Type B pancreatic cell (in vitro differentiated cells): ENCODE measurements at regions not wholly inside any gene's neighbourhood (a gene's known extent, or its start where the extent isn't known, plus 50 kb on each side); places are given as distances from the start of the nearest gene placed in this dataset.
"Not testable (repeated sequence)": the region's sequence is repeated elsewhere in the genome, so short reads cannot be mapped to it uniquely, and the experiment has no call there.

Experiments used
- DNase-seq: peaks from one replicate; pipeline ENCODE4 v3.0.0; 2021; ENCODE audit warnings: mixed read lengths; ENCODE audit not compliant: unreplicated experiment; ENCODE audit errors: extremely low spot score
- H3K27ac Mint-ChIP-seq: 2 replicates; pipeline ENCODE4 v1.8.0; 2021; ENCODE audit warnings: mild to moderate bottlenecking, mixed read lengths
- H3K27me3 Mint-ChIP-seq: 2 replicates; pipeline ENCODE4 v1.8.0; 2021; ENCODE audit warnings: mixed read lengths
- H3K36me3 Mint-ChIP-seq: 2 replicates; pipeline ENCODE4 v1.8.0; 2021; ENCODE audit warnings: mixed read lengths
- H3K4me1 Mint-ChIP-seq: one replicate; pipeline ENCODE4 v1.8.0; 2021; ENCODE audit warnings: mixed read lengths; ENCODE audit not compliant: unreplicated experiment
- H3K4me3 Mint-ChIP-seq: 2 replicates; pipeline ENCODE4 v1.8.0; 2021; ENCODE audit warnings: mild to moderate bottlenecking, mixed read lengths
- H3K9me3 Mint-ChIP-seq: 2 replicates; pipeline ENCODE4 v1.8.0; 2021; ENCODE audit warnings: mixed read lengths
- TF ChIP-seq, protein P1 (sequence below): fragments of 200-600 bp; sonication (generic); conservative IDR thresholded peaks from 2 replicates; pipeline ENCODE4 v1.5.0; 2021; ENCODE audit warnings: antibody characterized with exemption, mild to moderate bottlenecking

DNA sequence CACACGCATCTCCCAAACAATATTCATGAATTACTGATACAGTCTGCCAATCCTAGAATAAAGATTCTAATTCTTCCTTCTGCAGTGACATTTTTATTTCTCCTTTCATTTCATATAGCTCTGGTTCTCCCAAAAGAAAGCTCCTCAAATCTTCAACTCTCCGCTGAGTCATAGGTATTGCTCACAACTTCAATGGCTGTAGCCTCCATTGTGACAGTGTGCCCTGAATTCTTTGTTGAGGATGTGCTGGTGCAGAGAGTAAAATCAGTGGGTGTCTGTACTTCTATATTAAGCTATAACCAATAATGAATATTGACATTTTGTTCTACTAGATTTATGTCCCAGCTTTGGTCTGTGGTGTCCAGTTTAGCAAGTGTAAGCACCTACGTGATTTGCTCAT is 733.3 kb upstream of the CDH18 start:
- DNase-seq, H3K9me3 Mint-ChIP-seq, H3K36me3 Mint-ChIP-seq, H3K4me1 Mint-ChIP-seq, H3K27ac Mint-ChIP-seq, H3K4me3 Mint-ChIP-seq, H3K27me3 Mint-ChIP-seq: not testable (repeated sequence)

DNA sequence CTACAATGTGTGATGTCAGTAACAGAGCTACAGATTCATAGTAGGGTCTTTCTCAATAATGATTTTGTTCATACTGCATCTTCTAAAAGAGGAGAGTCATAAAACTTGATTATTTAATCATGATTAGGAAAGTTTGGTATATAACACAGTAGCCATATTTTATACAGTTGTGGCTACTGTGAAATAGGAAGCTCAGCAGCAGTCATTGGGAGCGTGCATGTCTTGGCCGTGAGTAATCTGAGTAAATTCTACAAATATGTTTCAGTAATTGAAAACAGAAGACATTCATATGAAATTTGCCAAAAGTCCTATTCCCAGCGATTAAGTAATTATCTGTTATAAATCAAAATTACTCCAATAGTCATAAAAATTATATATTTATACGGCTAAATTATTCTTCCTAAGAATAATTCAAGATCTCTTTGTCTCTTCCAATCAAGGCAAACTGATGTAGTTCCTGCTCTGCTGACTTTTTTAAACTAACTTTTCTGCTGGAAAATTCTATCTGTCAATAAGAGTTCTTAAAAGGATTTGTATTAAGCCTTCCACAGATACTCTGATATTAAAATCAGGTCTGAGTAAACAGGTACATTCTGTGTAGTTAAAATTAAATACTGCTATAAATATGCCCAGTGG is 723.6 kb upstream of the CDH18 start:
- not testable (repeated sequence) for H3K9me3 Mint-ChIP-seq, H3K4me3 Mint-ChIP-seq, H3K36me3 Mint-ChIP-seq, DNase-seq, H3K4me1 Mint-ChIP-seq, H3K27me3 Mint-ChIP-seq, H3K27ac Mint-ChIP-seq

DNA sequence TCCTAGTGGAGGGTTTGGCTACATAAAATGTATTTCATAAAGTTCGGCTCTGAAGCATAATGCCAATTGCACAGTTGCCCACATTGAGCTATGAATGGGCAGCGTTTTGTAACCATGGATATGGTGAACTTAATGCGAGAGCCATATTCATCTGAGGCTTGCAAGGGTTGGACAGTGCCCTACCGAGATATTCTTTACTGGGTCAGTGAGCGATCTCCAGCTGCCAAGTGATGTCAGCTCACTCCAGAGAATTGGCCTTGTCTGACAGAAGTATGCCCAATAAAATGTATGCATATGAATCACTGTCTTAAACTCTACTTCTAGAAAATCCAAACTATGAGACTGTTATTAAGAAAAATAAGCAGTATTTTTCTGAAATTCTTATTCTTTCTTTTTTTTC is 719.6 kb upstream of the CDH18 start:
- not testable (repeated sequence) for H3K36me3 Mint-ChIP-seq, DNase-seq, H3K9me3 Mint-ChIP-seq, H3K4me1 Mint-ChIP-seq, H3K27me3 Mint-ChIP-seq, H3K27ac Mint-ChIP-seq, H3K4me3 Mint-ChIP-seq

DNA sequence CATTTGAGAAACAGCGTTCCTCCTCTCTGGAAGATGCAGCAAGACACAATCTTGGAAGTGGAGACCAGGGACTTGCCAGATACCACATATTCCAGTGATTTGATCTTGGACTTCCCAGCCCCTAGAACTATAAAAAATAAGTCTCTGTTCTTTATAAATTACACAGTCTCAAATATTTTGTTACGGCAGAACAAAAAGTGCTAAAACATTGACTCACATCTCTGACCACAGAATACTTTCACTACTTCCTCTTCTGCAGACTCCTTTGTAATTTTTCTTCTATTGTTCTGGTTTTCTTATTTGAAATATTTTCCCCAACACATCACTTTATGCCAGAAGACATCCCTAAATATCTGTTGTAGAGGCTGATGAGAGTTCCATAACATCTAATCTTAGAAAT is 706.1 kb upstream of the CDH18 start:
- H3K27me3 Mint-ChIP-seq: no peaks in the 10 kb centered on the region
- TF ChIP-seq, protein P1, sequence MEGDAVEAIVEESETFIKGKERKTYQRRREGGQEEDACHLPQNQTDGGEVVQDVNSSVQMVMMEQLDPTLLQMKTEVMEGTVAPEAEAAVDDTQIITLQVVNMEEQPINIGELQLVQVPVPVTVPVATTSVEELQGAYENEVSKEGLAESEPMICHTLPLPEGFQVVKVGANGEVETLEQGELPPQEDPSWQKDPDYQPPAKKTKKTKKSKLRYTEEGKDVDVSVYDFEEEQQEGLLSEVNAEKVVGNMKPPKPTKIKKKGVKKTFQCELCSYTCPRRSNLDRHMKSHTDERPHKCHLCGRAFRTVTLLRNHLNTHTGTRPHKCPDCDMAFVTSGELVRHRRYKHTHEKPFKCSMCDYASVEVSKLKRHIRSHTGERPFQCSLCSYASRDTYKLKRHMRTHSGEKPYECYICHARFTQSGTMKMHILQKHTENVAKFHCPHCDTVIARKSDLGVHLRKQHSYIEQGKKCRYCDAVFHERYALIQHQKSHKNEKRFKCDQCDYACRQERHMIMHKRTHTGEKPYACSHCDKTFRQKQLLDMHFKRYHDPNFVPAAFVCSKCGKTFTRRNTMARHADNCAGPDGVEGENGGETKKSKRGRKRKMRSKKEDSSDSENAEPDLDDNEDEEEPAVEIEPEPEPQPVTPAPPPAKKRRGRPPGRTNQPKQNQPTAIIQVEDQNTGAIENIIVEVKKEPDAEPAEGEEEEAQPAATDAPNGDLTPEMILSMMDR: no peak
- DNase-seq: no peak
- no peak overlapping the region for H3K27ac Mint-ChIP-seq
- H3K36me3 Mint-ChIP-seq: no peaks in the 10 kb centered on the region
- no peak overlapping the region for H3K4me3 Mint-ChIP-seq
- no peaks in the 10 kb centered on the region for H3K4me1 Mint-ChIP-seq
- H3K9me3 Mint-ChIP-seq: no peaks in the 10 kb centered on the region

DNA sequence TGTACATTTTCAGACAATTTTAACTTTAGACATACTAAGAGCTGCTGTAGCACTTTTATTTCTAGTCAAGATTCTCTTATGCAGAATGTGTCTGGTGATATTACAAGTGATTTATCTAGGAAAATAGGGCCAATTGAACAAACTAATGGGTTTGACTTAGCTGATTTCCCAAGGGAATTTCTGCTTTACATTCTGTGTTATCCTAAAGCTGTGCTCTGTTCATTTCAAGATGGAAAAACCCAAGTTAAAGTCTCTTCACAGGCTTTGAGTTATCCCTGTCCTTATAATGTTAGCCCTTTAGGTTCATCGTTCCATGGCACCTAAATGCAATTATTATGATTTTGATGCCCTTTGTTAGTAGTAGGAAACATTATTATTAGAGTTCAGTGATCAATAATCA is 704.9 kb upstream of the CDH18 start:
- Mint-ChIP-seq H3K4me1 (no peaks in the 10 kb centered on the region), H3K9me3 (no peaks in the 10 kb centered on the region), H3K36me3 (no peaks in the 10 kb centered on the region), H3K27ac (no peak overlapping the region), H3K4me3 (no peak overlapping the region), H3K27me3 (no peaks in the 10 kb centered on the region)
- no peak for DNase-seq
- TF ChIP-seq, protein P1: no peak

DNA sequence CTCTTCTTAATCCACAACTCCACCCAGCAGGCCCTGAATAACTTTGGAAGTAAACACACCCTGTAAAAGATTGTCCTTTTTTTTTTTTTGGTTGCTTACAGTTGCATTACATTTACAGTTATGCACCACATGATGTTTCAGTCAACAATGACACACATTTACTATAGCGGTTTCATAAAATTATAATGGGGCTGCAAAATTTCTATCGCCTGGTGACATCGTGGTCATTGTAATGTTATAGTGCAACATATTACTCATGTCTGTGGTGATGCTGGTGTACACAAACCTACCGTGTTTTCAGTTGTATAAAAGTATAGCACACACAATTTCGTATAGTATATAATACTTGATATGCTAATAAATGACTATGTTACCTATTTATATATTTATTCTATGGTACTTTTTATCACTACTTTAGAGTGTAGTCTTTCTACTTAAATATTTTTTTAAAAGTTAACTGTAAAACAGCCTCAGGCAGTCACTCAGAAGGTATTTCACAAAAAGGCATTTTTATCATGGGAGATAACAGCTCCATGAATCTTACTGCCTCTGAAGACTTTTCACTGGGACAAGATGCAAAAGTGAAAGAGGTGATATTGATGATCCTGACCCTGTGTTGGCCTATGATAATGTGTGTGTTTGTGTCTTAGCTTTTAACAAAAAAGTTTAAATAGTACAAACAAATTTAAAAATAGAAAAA is 695.4 kb upstream of the CDH18 start:
- Mint-ChIP-seq H3K27ac (no peak overlapping the region), H3K27me3 (no peaks in the 10 kb centered on the region), H3K9me3 (no peaks in the 10 kb centered on the region), H3K4me3 (no peak overlapping the region), H3K4me1 (peaks cover 4% of the 10 kb centered on the region), H3K36me3 (no peaks in the 10 kb centered on the region)
- TF ChIP-seq, protein P1: no peak
- DNase-seq: no peak

DNA sequence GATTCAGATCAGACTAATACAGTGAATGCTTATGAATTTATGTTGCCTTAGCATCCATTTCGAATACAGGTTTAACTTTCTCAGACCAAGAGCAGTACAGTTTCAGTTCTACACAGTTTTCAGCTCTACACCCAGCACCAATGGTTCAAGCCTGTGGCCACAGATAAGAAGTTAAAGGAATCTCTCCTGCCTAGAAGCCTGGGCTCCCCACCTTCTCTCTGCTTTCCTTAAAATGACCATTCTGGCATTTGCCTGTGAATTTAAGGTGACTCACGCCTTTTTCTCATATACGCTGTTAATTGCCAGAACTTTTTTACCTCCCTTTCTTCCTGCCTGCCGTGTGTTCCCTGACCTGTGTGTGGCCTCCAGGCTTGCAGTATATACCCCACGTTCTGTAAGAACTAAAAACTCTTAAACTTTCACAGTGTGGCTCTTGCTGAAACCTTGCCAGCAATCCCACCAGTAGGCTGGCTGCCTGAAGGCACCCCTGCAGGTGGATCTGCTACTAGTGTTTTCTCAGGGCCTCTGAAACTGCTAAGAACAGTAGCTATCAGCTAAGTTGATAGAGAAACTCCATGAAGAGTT is 692.8 kb upstream of the CDH18 start:
- Mint-ChIP-seq H3K27me3 (no peaks in the 10 kb centered on the region), H3K4me3 (no peak overlapping the region)

More for the DNA sequence above, 692.8 kb upstream of the CDH18 start:
- H3K36me3 Mint-ChIP-seq: no peaks in the 10 kb centered on the region
- H3K9me3 Mint-ChIP-seq: no peaks in the 10 kb centered on the region
- peak overlapping the region; percentile 59 for H3K27ac Mint-ChIP-seq
- H3K4me1 Mint-ChIP-seq: peaks cover 4% of the 10 kb centered on the region
- no peak for DNase-seq
- TF ChIP-seq, protein P1: no peak
